Heart right ventricle (tissue), 16 donors: ENCODE measurements at regions not wholly inside any gene's neighbourhood (a gene's known extent, or its start where the extent isn't known, plus 50 kb on each side); places are given as distances from the start of the nearest gene placed in this dataset.

ENCODE experiments used
- ATAC-seq, 8 donors: fragments of 200-7000 bp; cut with Tn5 transposase; one replicate each; pipeline ENCODE4 v1.9.1; 2020; ENCODE audit warnings: mild to moderate bottlenecking in 8 of 8, moderate library complexity in 8 of 8, moderate number of reproducible peaks in 1 of 8
- DNase-seq, 2 donors: peaks; one replicate each; pipeline ENCODE4 v3.0.0-alpha.2; 2020
- H3K27ac ChIP-seq, 10 donors: fragments of 200-600 bp; sonication (generic) in 2 of 10; one replicate each; pipeline versions ENCODE4 v1.5.0 to v1.8.0; 2020 to 2022; ENCODE audit warnings: mild to moderate bottlenecking in 3 of 10
- H3K27me3 ChIP-seq, 7 donors: fragments of 200-600 bp; one replicate each; pipeline ENCODE4 v1.8.0; 2021 to 2022; ENCODE audit warnings: mild to moderate bottlenecking in 2 of 7
- H3K36me3 ChIP-seq, 9 donors: fragments of 200-600 bp; sonication (generic) in 1 of 9; one replicate each; pipeline versions ENCODE4 v1.5.0 to v1.8.0; 2020 to 2022; ENCODE audit warnings: mild to moderate bottlenecking in 2 of 9
- H3K4me1 ChIP-seq, 9 donors: fragments of 200-600 bp; sonication (generic) in 1 of 9; one replicate each; pipeline versions ENCODE4 v1.5.0 to v1.8.0; 2020 to 2022; ENCODE audit warnings: mild to moderate bottlenecking in 4 of 9
- H3K4me3 ChIP-seq, 10 donors: fragments of 200-600 bp; sonication (generic) in 2 of 10; one replicate each; pipeline versions ENCODE4 v1.5.0 to v1.8.0; 2020 to 2022; ENCODE audit warnings: mild to moderate bottlenecking in 7 of 10, moderate library complexity in 2 of 10
- H3K9me3 ChIP-seq, 11 donors: fragments of 200-600 bp in 10 of 11; sonication (generic) in 2 of 11; one replicate each; pipeline versions ENCODE4 v1.5.0 to v1.8.0; 2013 to 2022; ENCODE audit warnings: mild to moderate bottlenecking in 2 of 11, control low read depth in 1 of 11, moderate library complexity in 1 of 11
- WGBS, 2 donors: extraction: QIAGEN DNeasy Blood & Tissue Kit; methylation state at CpG; one replicate each; pipeline ENCODE4 v1.1.7; 2013; ENCODE audit warnings: inconsistent platforms in 1 of 2; 5-methylcytosine and 5-hydroxymethylcytosine counted together
- intact Hi-C, 10 donors: fragments of 100-400 bp; cut with DNase I; formaldehyde crosslinking; loops; one replicate each; pipeline versions ENCODE4 v1.11.1 to v1.14.2; 2022
- TF ChIP-seq, protein P1 (sequence below), 9 donors: fragments of 200-600 bp; sonication (generic) in 2 of 9; IDR thresholded peaks; one replicate each; pipeline versions ENCODE4 v1.5.0 to v1.8.0; 2021 to 2022; ENCODE audit warnings: antibody characterized with exemption in 9 of 9, mild to moderate bottlenecking in 5 of 9, moderate library complexity in 1 of 9
- donor health status: Arrhythmogenic right ventricular cardiomyopathy.
- donor health status: ischemic (EF 13 %, LVEDD 7.1; RV severe dilation, severe dysfunction).
- donor health status: healthy with polysubstance abuse.
- donor health status: DM: no; HTN: yes; CAD: no.
- donor health status: DM: no; HTN: no; CAD: no.
- donor health status: ischemic (EF 25% LVEDD 6.9; RV normal size, moderate dysfunction).
- donor health status: ischemic (EF 25% LVEDD 5.7; RV mildly dilated, moderate dysfunction).
- donor health status: healthy.
- donor health status: DM: yes; HTN: yes; CAD: no.
- donor health status: Ischemic cardiomyopathy.
- donor health status: ischemic (EF 35%, LVEDD 5.7; RV mildly dilated, moderate dysfunction).
- donor health status: nonischemic (EF 11% LVEDD 7.7; RV severe dilation, severe dysfunction).
- donor health status: DM: yes; HTN: yes; CAD: no.
- donor health status: PGD.
- donor health status: ischemic (EF 29% LVEDD 5.4; RV normal size, mild dysfunction).
- donor health status: nonischemic (EF 23%, LVEDD 6.1; RV moderate dilation, normal function).

- Histone ChIP-seq H3K27ac (peak overlapping the region in 9 of 10 donors; percentile 58 to 93 (median 76)), H3K4me1 (peaks cover 0 to 56% (median 22%) of the 10 kb centered on the region in 9 donors), H3K36me3 (no peaks in the 10 kb centered on the region), H3K27me3 (no peaks in the 10 kb centered on the region), H3K4me3 (no peak overlapping the region), H3K9me3 (no peaks in the 10 kb centered on the region)
- no peak for DNase-seq
- peak in 4 of 8 donors; percentile 3 to 16 (median 10) for ATAC-seq
- intact Hi-C loops = loop anchor here in 4 of 10 donors (5.0 to 10.0 kb wide), 5 partner anchors 53 to 245 kb away; a partner anchor contains a TSS
- 71 to 72% methylated on average over 12 of the region's 12 CpGs for WGBS, 2 donors
- TF ChIP-seq, protein P1, sequence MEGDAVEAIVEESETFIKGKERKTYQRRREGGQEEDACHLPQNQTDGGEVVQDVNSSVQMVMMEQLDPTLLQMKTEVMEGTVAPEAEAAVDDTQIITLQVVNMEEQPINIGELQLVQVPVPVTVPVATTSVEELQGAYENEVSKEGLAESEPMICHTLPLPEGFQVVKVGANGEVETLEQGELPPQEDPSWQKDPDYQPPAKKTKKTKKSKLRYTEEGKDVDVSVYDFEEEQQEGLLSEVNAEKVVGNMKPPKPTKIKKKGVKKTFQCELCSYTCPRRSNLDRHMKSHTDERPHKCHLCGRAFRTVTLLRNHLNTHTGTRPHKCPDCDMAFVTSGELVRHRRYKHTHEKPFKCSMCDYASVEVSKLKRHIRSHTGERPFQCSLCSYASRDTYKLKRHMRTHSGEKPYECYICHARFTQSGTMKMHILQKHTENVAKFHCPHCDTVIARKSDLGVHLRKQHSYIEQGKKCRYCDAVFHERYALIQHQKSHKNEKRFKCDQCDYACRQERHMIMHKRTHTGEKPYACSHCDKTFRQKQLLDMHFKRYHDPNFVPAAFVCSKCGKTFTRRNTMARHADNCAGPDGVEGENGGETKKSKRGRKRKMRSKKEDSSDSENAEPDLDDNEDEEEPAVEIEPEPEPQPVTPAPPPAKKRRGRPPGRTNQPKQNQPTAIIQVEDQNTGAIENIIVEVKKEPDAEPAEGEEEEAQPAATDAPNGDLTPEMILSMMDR (IDR thresholded peaks at IDR 0.05) = no peak
Measured at GRCh38 chr18:46419391-46420141, 237.5 kb downstream of the LOXHD1 start.

- WGBS, 2 donors = 63 to 78% methylated on average over 7 of the region's 7 CpGs
- Histone ChIP-seq H3K27me3 (no peaks in the 10 kb centered on the region), H3K4me3 (no peak overlapping the region), H3K4me1 (peaks cover 0 to 34% (median 14%) of the 10 kb centered on the region in 9 donors), H3K27ac (no peak overlapping the region), H3K36me3 (no peaks in the 10 kb centered on the region), H3K9me3 (no peaks in the 10 kb centered on the region)
- intact Hi-C loops = loop anchor here in 2 of 10 donors (5.0 to 10.0 kb wide), 3 partner anchors 50 to 87 kb away; a partner anchor contains a TSS
- ATAC-seq (no peak), DNase-seq (no peak)
- TF ChIP-seq, protein P1 (IDR thresholded peaks at IDR 0.05) = no peak
Measured at GRCh38 chr18:46421973-46422551, 235.0 kb downstream of the LOXHD1 start.

DNA sequence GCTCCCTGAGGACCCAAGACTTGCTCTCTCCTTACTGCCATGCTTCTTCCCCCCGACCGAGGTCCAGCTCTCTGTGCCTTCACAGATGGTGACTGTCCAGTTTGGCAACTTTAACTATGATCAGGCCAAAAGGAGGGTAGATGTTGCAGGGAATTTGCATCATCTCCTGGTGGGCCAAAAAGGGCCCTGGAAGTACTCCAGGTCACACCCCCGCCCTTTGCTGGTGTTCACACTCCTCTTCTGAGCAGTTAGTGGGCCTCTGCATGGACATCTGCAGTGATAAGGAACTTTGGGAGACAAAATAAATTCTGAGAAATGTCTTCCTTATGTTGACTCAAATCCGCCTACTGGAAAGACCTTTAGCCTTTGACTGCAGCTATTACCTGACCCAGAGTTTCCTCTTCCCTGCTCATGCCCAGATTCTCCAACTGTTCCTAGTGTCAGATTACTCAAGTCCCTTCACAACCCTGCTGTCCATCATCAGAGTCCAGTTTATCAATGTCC lies 234.4 kb downstream of the LOXHD1 start:
- Histone ChIP-seq H3K9me3 (no peaks in the 10 kb centered on the region), H3K4me3 (no peak overlapping the region), H3K36me3 (no peaks in the 10 kb centered on the region), H3K27ac (no peak overlapping the region), H3K4me1 (peaks cover 0 to 34% (median 14%) of the 10 kb centered on the region in 9 donors), H3K27me3 (no peaks in the 10 kb centered on the region)
- TF ChIP-seq, protein P1 (IDR thresholded peaks at IDR 0.05) = no peak
- peak in 1 of 8 donors; percentile 16 for ATAC-seq
- no peak for DNase-seq
- intact Hi-C loops = loop anchor here in 2 of 10 donors (5.0 to 10.0 kb wide), 3 partner anchors 50 to 88 kb away; a partner anchor contains a TSS
- WGBS, 2 donors = 84 to 92% methylated on average over 4 of the region's 4 CpGs

- H3K27me3 ChIP-seq = no peaks in the 10 kb centered on the region
- no peak overlapping the region for H3K27ac ChIP-seq
- no peaks in the 10 kb centered on the region for H3K36me3 ChIP-seq
- intact Hi-C loops = loop anchor here in 2 of 10 donors (5.0 to 10.0 kb wide), 3 partner anchors 49 to 89 kb away; a partner anchor contains a TSS
- 97 to 99% methylated on average over 4 of the region's 4 CpGs for WGBS, 2 donors
- H3K4me3 ChIP-seq = no peak overlapping the region
- TF ChIP-seq, protein P1 (IDR thresholded peaks at IDR 0.05) = no peak
- DNase-seq (no peak), ATAC-seq (no peak)
- H3K4me1 ChIP-seq = peaks cover 0 to 31% (median 14%) of the 10 kb centered on the region in 9 donors
- H3K9me3 ChIP-seq = no peaks in the 10 kb centered on the region
Measured at GRCh38 chr18:46423226-46423805, 233.7 kb downstream of the LOXHD1 start.
